Liver (tissue), 8 donors: ENCODE measurements at regions not wholly inside any gene's neighbourhood (a gene's known extent, or its start where the extent isn't known, plus 50 kb on each side); places are given as distances from the start of the nearest gene placed in this dataset.
A peak's percentile ranks its signal among the peaks of the same experiment; 100 is the strongest.

ENCODE experiments used
- DNase-seq: peaks from one replicate; pipeline ENCODE4 v3.0.0-alpha.2; 2017; ENCODE audit warnings: low spot score
- H3K27ac ChIP-seq, 2 donors: one replicate each; pipeline ENCODE4 v1.7.0; 2013; ENCODE audit warnings: inconsistent platforms in 2 of 2, low read length in 2 of 2, control low read depth in 1 of 2, low read depth in 1 of 2, mild to moderate bottlenecking in 1 of 2
- H3K27me3 ChIP-seq, 4 donors: one replicate each; pipeline versions ENCODE4 v1.6.1 to v1.7.0; 2013; ENCODE audit warnings: low read length in 3 of 4, inconsistent platforms in 1 of 4, mild to moderate bottlenecking in 1 of 4, moderate library complexity in 1 of 4; ENCODE audit not compliant: control insufficient read depth in 4 of 4, insufficient read depth in 4 of 4
- H3K36me3 ChIP-seq, 4 donors: one replicate each; pipeline versions ENCODE4 v1.6.1 to v1.7.0; 2013; ENCODE audit warnings: low read length in 3 of 4, mild to moderate bottlenecking in 3 of 4, low read depth in 1 of 4, moderate library complexity in 1 of 4; ENCODE audit not compliant: control insufficient read depth in 4 of 4, insufficient read depth in 3 of 4
- H3K4me1 ChIP-seq, 4 donors: one replicate each; pipeline versions ENCODE4 v1.6.1 to v1.7.0; 2013; ENCODE audit warnings: low read length in 3 of 4, mild to moderate bottlenecking in 3 of 4, moderate library complexity in 1 of 4; ENCODE audit not compliant: control insufficient read depth in 4 of 4, insufficient read depth in 4 of 4
- H3K4me3 ChIP-seq, 3 donors: one replicate each; pipeline versions ENCODE4 v1.6.1 to v1.7.0; 2013; ENCODE audit warnings: low read length in 3 of 3, control low read depth in 1 of 3, low read depth in 1 of 3, mild to moderate bottlenecking in 1 of 3
- H3K9ac ChIP-seq, 2 donors: one replicate each; pipeline ENCODE4 v1.7.0; 2013; ENCODE audit warnings: low read length in 2 of 2, mild to moderate bottlenecking in 2 of 2, moderate library complexity in 2 of 2, control low read depth in 1 of 2, low read depth in 1 of 2
- H3K9me3 ChIP-seq, 4 donors: one replicate each; pipeline versions ENCODE4 v1.6.1 to v1.7.0; 2013; ENCODE audit warnings: low read length in 3 of 4; ENCODE audit not compliant: control insufficient read depth in 4 of 4
- CTCF ChIP-seq: fragments of 150-350 bp; IDR thresholded peaks from 2 replicates; pipeline ENCODE4 v1.5.1; 2017; ENCODE audit warnings: improper control_type of control experiment, low read depth, low read length; ENCODE audit not compliant: missing input control
- FOXA1 ChIP-seq: IDR thresholded peaks from 2 replicates; pipeline ENCODE4 v1.6.1; 2016; ENCODE audit warnings: antibody characterized with exemption
- FOXA2 ChIP-seq: IDR thresholded peaks from 2 replicates; pipeline ENCODE4 v1.6.1; 2016; ENCODE audit warnings: antibody characterized with exemption
- GABPA ChIP-seq, 2 donors: IDR thresholded peaks in 1 of 2; conservative IDR thresholded peaks in 1 of 2; 2 replicates each; pipeline ENCODE4 v1.6.1; 2016; ENCODE audit warnings: antibody characterized with exemption in 2 of 2, mild to moderate bottlenecking in 1 of 2, moderate library complexity in 1 of 2
- HNF4A ChIP-seq, 2 donors: conservative IDR thresholded peaks; 2 replicates each; pipeline ENCODE4 v1.6.1; 2016; ENCODE audit warnings: antibody characterized with exemption in 2 of 2, mild to moderate bottlenecking in 2 of 2
- HNF4G ChIP-seq: IDR thresholded peaks from 2 replicates; pipeline ENCODE4 v1.6.1; 2016; ENCODE audit warnings: antibody characterized with exemption
- NR2F2 ChIP-seq: IDR thresholded peaks from 2 replicates; pipeline ENCODE4 v1.6.1; 2016; ENCODE audit warnings: antibody characterized with exemption
- RAD21 ChIP-seq, 2 donors: IDR thresholded peaks; 2 replicates each; pipeline ENCODE4 v1.6.1; 2016; ENCODE audit warnings: antibody characterized with exemption in 2 of 2, mild to moderate bottlenecking in 2 of 2
- REST ChIP-seq: IDR thresholded peaks from 2 replicates; pipeline ENCODE4 v1.6.1; 2016; ENCODE audit warnings: antibody characterized with exemption, mild to moderate bottlenecking
- RXRA ChIP-seq, 2 donors: IDR thresholded peaks; 2 replicates each; pipeline ENCODE4 v1.6.1; 2017 to 2018; ENCODE audit warnings: antibody characterized with exemption in 2 of 2, mild to moderate bottlenecking in 1 of 2
- SP1 ChIP-seq: IDR thresholded peaks from 2 replicates; pipeline ENCODE4 v1.6.1; 2018; ENCODE audit warnings: antibody characterized with exemption, mild to moderate bottlenecking
- TAF1 ChIP-seq: conservative IDR thresholded peaks from 2 replicates; pipeline ENCODE4 v1.6.1; 2016; ENCODE audit warnings: antibody characterized with exemption, mild to moderate bottlenecking
- YY1 ChIP-seq: IDR thresholded peaks from 2 replicates; pipeline ENCODE4 v1.6.1; 2016; ENCODE audit warnings: antibody characterized with exemption, mild to moderate bottlenecking
- WGBS: extraction: QIAGEN DNeasy Blood & Tissue Kit; methylation state at CpG from one replicate; pipeline ENCODE4 v1.1.7; 2013; 5-methylcytosine and 5-hydroxymethylcytosine counted together
- TF ChIP-seq, protein P1 (sequence below): IDR thresholded peaks from 2 replicates; pipeline ENCODE4 v1.6.1; 2016; ENCODE audit warnings: antibody characterized with exemption
- TF ChIP-seq, protein P2 (sequence below): IDR thresholded peaks from 2 replicates; pipeline ENCODE4 v1.6.1; 2016; ENCODE audit warnings: antibody characterized with exemption
- TF ChIP-seq, protein P3 (sequence below): IDR thresholded peaks from 2 replicates; pipeline ENCODE4 v1.6.1; 2016; ENCODE audit warnings: antibody characterized with exemption
- donor health status: healthy.
- donor health status: healthy.
- donor health status: healthy.
- donor health status: healthy.
- donor health status: healthy.

- TF ChIP-seq RAD21 (IDR thresholded peaks at IDR 0.05) (peak; percentile 33 to 58), CTCF (peak; percentile 24)
- TF ChIP-seq, protein P1, sequence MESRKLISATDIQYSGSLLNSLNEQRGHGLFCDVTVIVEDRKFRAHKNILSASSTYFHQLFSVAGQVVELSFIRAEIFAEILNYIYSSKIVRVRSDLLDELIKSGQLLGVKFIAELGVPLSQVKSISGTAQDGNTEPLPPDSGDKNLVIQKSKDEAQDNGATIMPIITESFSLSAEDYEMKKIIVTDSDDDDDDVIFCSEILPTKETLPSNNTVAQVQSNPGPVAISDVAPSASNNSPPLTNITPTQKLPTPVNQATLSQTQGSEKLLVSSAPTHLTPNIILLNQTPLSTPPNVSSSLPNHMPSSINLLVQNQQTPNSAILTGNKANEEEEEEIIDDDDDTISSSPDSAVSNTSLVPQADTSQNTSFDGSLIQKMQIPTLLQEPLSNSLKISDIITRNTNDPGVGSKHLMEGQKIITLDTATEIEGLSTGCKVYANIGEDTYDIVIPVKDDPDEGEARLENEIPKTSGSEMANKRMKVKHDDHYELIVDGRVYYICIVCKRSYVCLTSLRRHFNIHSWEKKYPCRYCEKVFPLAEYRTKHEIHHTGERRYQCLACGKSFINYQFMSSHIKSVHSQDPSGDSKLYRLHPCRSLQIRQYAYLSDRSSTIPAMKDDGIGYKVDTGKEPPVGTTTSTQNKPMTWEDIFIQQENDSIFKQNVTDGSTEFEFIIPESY, result no peak
- 18% methylated on average over 2 of the region's 2 CpGs for WGBS
- H3K4me3 ChIP-seq, result no peak overlapping the region
- DNase-seq, result no peak
- H3K9ac ChIP-seq, result no peak overlapping the region
- H3K4me1 ChIP-seq, result no peaks in the 10 kb centered on the region
- H3K9me3 ChIP-seq, result no peaks in the 10 kb centered on the region
- no peak overlapping the region for H3K27ac ChIP-seq
- H3K36me3 ChIP-seq, result no peaks in the 10 kb centered on the region
- no peaks in the 10 kb centered on the region for H3K27me3 ChIP-seq
Measured at GRCh38 chr9:24245988-24246387, 299.7 kb downstream of the IZUMO3 start.

GRCh38 chr9:24242576-24242975, 303.1 kb downstream of the IZUMO3 start:
- no peaks in the 10 kb centered on the region for H3K9me3 ChIP-seq
- no peak overlapping the region for H3K4me3 ChIP-seq
- H3K27me3 ChIP-seq, result no peaks in the 10 kb centered on the region
- 61% methylated on average over 3 of the region's 3 CpGs for WGBS
- H3K36me3 ChIP-seq, result no peaks in the 10 kb centered on the region
- H3K9ac ChIP-seq, result no peak overlapping the region
- H3K27ac ChIP-seq, result no peak overlapping the region
- no peak for DNase-seq
- TF ChIP-seq RXRA (IDR thresholded peaks at IDR 0.05) (no peak), RAD21 (IDR thresholded peaks at IDR 0.05) (no peak), HNF4A (conservative IDR thresholded peaks at IDR 0.05) (no peak), SP1 (no peak)
- TF ChIP-seq, protein P2, sequence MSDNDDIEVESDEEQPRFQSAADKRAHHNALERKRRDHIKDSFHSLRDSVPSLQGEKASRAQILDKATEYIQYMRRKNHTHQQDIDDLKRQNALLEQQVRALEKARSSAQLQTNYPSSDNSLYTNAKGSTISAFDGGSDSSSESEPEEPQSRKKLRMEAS, result no peak
- TF ChIP-seq, protein P3, sequence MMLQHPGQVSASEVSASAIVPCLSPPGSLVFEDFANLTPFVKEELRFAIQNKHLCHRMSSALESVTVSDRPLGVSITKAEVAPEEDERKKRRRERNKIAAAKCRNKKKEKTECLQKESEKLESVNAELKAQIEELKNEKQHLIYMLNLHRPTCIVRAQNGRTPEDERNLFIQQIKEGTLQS, result no peak
- no peaks in the 10 kb centered on the region for H3K4me1 ChIP-seq

- WGBS, result 52% methylated on average over 2 of the region's 2 CpGs
- Histone ChIP-seq H3K36me3 (no peaks in the 10 kb centered on the region), H3K27ac (no peak overlapping the region), H3K27me3 (no peaks in the 10 kb centered on the region), H3K4me3 (no peak overlapping the region), H3K9me3 (no peaks in the 10 kb centered on the region), H3K9ac (no peak overlapping the region), H3K4me1 (no peaks in the 10 kb centered on the region)
- DNase-seq, result no peak
- no peak for TF ChIP-seq REST
- TF ChIP-seq RXRA (IDR thresholded peaks at IDR 0.05), result no peak
- no peak for TF ChIP-seq NR2F2
- TF ChIP-seq TAF1, result no peak
- no peak for TF ChIP-seq SP1
- TF ChIP-seq RAD21 (IDR thresholded peaks at IDR 0.05), result no peak
- TF ChIP-seq GABPA (IDR thresholded peaks at IDR 0.05 in 1 of 2, conservative IDR thresholded peaks at IDR 0.05 in 1 of 2), result no peak
- TF ChIP-seq, protein P2, result no peak
- TF ChIP-seq CTCF, result no peak
- TF ChIP-seq YY1, result no peak
- TF ChIP-seq FOXA2, result no peak
- TF ChIP-seq, protein P3, result no peak
- no peak for TF ChIP-seq HNF4G
- TF ChIP-seq FOXA1, result no peak
- no peak for TF ChIP-seq HNF4A (conservative IDR thresholded peaks at IDR 0.05)
Measured at GRCh38 chr9:24218656-24219055, 327.0 kb downstream of the IZUMO3 start.
